GM23248 (cell line): ENCODE measurements at regions not wholly inside any gene's neighbourhood (a gene's known extent, or its start where the extent isn't known, plus 50 kb on each side); places are given as distances from the start of the nearest gene placed in this dataset.
"Not testable (repeated sequence)": the region's sequence is repeated elsewhere in the genome, so short reads cannot be mapped to it uniquely, and the experiment has no call there.

Experiments
- DNase-seq: peaks from one replicate; pipeline ENCODE4 v3.0.0-alpha.2; 2015
- H2AFZ ChIP-seq: fragments of 200-600 bp; sonication (generic); 2 replicates; pipeline ENCODE4 v1.6.1; 2016; ENCODE audit warnings: antibody characterized with exemption
- H3F3A ChIP-seq: fragments of 200-600 bp; sonication (generic); 2 replicates; pipeline ENCODE4 v1.6.1; 2016; ENCODE audit warnings: mild to moderate bottlenecking, antibody characterized with exemption, mixed run types; ENCODE audit not compliant: insufficient read depth
- H3K27ac ChIP-seq: fragments of 200-600 bp; sonication (generic); 2 replicates; pipeline ENCODE4 v1.5.1; 2016; ENCODE audit warnings: mild to moderate bottlenecking
- H3K27me3 ChIP-seq: fragments of 200-600 bp; sonication (generic); replicated peaks from 2 replicates; pipeline ENCODE4 v1.6.1; 2016; ENCODE audit warnings: mild to moderate bottlenecking; ENCODE audit not compliant: insufficient read depth
- H3K36me3 ChIP-seq: fragments of 200-600 bp; sonication (generic); 2 replicates; pipeline ENCODE4 v1.6.1; 2016; ENCODE audit warnings: low read depth, mild to moderate bottlenecking
- H3K4me1 ChIP-seq: fragments of 200-600 bp; sonication (generic); 2 replicates; pipeline ENCODE4 v1.6.1; 2016; ENCODE audit warnings: mild to moderate bottlenecking; ENCODE audit not compliant: insufficient read depth
- H3K4me2 ChIP-seq: fragments of 200-600 bp; sonication (generic); one replicate; pipeline ENCODE4 v1.6.1; 2016; ENCODE audit warnings: mild to moderate bottlenecking; ENCODE audit not compliant: unreplicated experiment
- H3K4me3 ChIP-seq: fragments of 200-600 bp; sonication (generic); 2 replicates; pipeline ENCODE4 v1.5.1; 2016; ENCODE audit warnings: mild to moderate bottlenecking
- H3K79me2 ChIP-seq: fragments of 200-600 bp; sonication (generic); 2 replicates; pipeline ENCODE4 v1.6.1; 2016; ENCODE audit warnings: mild to moderate bottlenecking; ENCODE audit not compliant: insufficient read depth
- H3K9ac ChIP-seq: fragments of 200-600 bp; sonication (generic); 2 replicates; pipeline ENCODE4 v1.6.1; 2016; ENCODE audit warnings: mild to moderate bottlenecking
- H3K9me2 ChIP-seq: fragments of 200-600 bp; sonication (generic); 2 replicates; pipeline ENCODE4 v1.6.1; 2016; ENCODE audit warnings: mixed run types, mild to moderate bottlenecking, moderate library complexity; ENCODE audit not compliant: insufficient read depth
- H3K9me3 ChIP-seq: fragments of 200-600 bp; sonication (generic); one replicate; pipeline ENCODE4 v1.6.1; 2017; ENCODE audit warnings: low read depth
- H4K20me1 ChIP-seq: fragments of 200-600 bp; sonication (generic); 2 replicates; pipeline ENCODE4 v1.6.0; 2016; ENCODE audit not compliant: insufficient read depth
- EZH2 ChIP-seq: fragments of 200-600 bp; sonication (generic); IDR thresholded peaks from 2 replicates; pipeline ENCODE4 v1.6.1; 2018; ENCODE audit warnings: antibody characterized with exemption, mild to moderate bottlenecking; ENCODE audit not compliant: insufficient read depth, poor library complexity, severe bottlenecking
- EZH2phosphoT487 ChIP-seq: fragments of 200-600 bp; sonication (generic); IDR thresholded peaks from 2 replicates; pipeline ENCODE4 v1.6.1; 2018; ENCODE audit warnings: antibody characterized with exemption, moderate library complexity, mild to moderate bottlenecking, low read depth; ENCODE audit not compliant: insufficient read depth
- WGBS, 2 experiments: methylation state at CpG; one replicate each; pipeline ENCODE4 v1.1.6; 2015 to 2017; ENCODE audit warnings: low lambda C conversion rate in 2 of 2, low coverage in 1 of 2; ENCODE audit errors: missing lambda C conversion rate in 2 of 2; 5-methylcytosine and 5-hydroxymethylcytosine counted together
- in situ Hi-C: fragments of 300-500 bp; cut with MboI; formaldehyde crosslinking; loops from 2 replicates; pipeline ENCODE4 v1.15.0; 2020

- TF ChIP-seq EZH2phosphoT487: no peak
- TF ChIP-seq EZH2: no peak
- in situ Hi-C loops: no loop called here
- Histone ChIP-seq H3K4me2 (no peak overlapping the region), H3K4me1 (peaks cover 26% of the 10 kb centered on the region), H3K4me3 (no peak overlapping the region), H3K9ac (no peak overlapping the region), H3K9me2 (no peaks in the 10 kb centered on the region), H2AFZ (no peak overlapping the region), H4K20me1 (no peaks in the 10 kb centered on the region), H3K79me2 (no peaks in the 10 kb centered on the region), H3K27me3 (no peaks in the 10 kb centered on the region), H3K27ac (no peak overlapping the region), H3F3A (peaks cover 25% of the 10 kb centered on the region), H3K36me3 (no peaks in the 10 kb centered on the region), H3K9me3 (no peaks in the 10 kb centered on the region)
- no peak for DNase-seq
- WGBS, 2 experiments: 0% methylated on average over 2 of the region's 2 CpGs
Measured at GRCh38 chr4:26013629-26014028, 99.6 kb downstream of the SMIM20 start.

DNA sequence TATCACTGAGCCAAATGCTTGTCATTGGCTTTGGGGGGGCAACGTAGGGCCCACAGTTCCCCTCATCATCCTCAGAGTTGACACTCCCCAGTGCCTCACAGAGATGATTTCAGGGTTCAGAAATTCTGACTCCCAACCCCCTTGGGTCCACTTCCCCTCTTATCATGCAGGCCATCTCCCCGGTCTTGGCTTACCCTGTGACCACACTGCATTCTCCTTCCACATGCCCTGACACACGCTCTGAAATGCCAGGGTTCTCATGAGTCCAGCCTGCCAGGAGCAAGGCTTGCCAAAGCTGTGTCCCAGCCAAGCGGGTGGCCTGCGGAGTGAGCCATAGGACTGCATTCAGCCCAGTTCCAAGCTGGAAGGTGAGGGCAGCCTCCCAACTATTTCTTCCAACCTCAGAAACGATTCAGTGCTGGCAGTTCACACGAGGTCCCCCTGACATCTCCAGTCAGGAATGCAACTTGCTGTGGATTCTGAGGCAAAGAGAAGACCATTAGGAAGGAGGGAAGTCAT, 101.2 kb downstream of the SMIM20 start:
- Histone ChIP-seq H3K9me2 (no peaks in the 10 kb centered on the region), H3K9ac (peak overlapping the region; percentile 65), H4K20me1 (no peaks in the 10 kb centered on the region), H3K36me3 (no peaks in the 10 kb centered on the region), H3K4me3 (peak overlapping the region; percentile 18; the same call in 1 of the 2 replicates), H3K4me1 (peaks cover 32% of the 10 kb centered on the region), H2AFZ (no peak overlapping the region), H3K27ac (peak overlapping the region; percentile 95), H3K27me3 (no peaks in the 10 kb centered on the region), H3K79me2 (no peaks in the 10 kb centered on the region), H3K4me2 (peak overlapping the region; percentile 50), H3F3A (peaks cover 20% of the 10 kb centered on the region), H3K9me3 (no peaks in the 10 kb centered on the region)
- DNase-seq: peak; percentile 100
- in situ Hi-C loops: no loop called here
- 0 to 1% methylated on average over 7 of the region's 7 CpGs for WGBS, 2 experiments
- peak; percentile 58; the same call in 1 of the 2 replicates for TF ChIP-seq EZH2phosphoT487
- TF ChIP-seq EZH2: no peak

GRCh38 chr4:26015906-26016305, 101.9 kb downstream of the SMIM20 start:
- DNase-seq: no peak
- Histone ChIP-seq H3K4me3 (no peak overlapping the region), H2AFZ (no peak overlapping the region), H3K27ac (peak overlapping the region; percentile 95), H3K9ac (peak overlapping the region; percentile 65), H3K79me2 (no peaks in the 10 kb centered on the region), H4K20me1 (no peaks in the 10 kb centered on the region), H3K36me3 (no peaks in the 10 kb centered on the region), H3K4me1 (peaks cover 39% of the 10 kb centered on the region), H3K9me3 (no peaks in the 10 kb centered on the region), H3F3A (peaks cover 25% of the 10 kb centered on the region), H3K4me2 (peak overlapping the region; percentile 66), H3K27me3 (no peaks in the 10 kb centered on the region), H3K9me2 (no peaks in the 10 kb centered on the region)
- in situ Hi-C loops: no loop called here
- 80 to 86% methylated on average over 2 of the region's 2 CpGs for WGBS, 2 experiments
- TF ChIP-seq EZH2: no peak
- TF ChIP-seq EZH2phosphoT487: no peak

- Histone ChIP-seq H3K27me3 (no peaks in the 10 kb centered on the region), H3K4me3 (no peak overlapping the region), H4K20me1 (no peaks in the 10 kb centered on the region), H3K36me3 (no peaks in the 10 kb centered on the region), H3K9me3 (no peaks in the 10 kb centered on the region), H3K27ac (no peak overlapping the region), H3K79me2 (no peaks in the 10 kb centered on the region), H2AFZ (no peak overlapping the region), H3F3A (peaks cover 40% of the 10 kb centered on the region), H3K4me1 (peaks cover 56% of the 10 kb centered on the region), H3K4me2 (no peak overlapping the region), H3K9ac (no peak overlapping the region), H3K9me2 (no peaks in the 10 kb centered on the region)
- DNase-seq: no peak
- TF ChIP-seq EZH2: no peak
- no peak for TF ChIP-seq EZH2phosphoT487
- WGBS, 2 experiments: 90 to 93% methylated on average over 4 of the region's 4 CpGs
- in situ Hi-C loops: no loop called here
Measured at GRCh38 chr4:26017531-26017930, 103.5 kb downstream of the SMIM20 start.

DNA sequence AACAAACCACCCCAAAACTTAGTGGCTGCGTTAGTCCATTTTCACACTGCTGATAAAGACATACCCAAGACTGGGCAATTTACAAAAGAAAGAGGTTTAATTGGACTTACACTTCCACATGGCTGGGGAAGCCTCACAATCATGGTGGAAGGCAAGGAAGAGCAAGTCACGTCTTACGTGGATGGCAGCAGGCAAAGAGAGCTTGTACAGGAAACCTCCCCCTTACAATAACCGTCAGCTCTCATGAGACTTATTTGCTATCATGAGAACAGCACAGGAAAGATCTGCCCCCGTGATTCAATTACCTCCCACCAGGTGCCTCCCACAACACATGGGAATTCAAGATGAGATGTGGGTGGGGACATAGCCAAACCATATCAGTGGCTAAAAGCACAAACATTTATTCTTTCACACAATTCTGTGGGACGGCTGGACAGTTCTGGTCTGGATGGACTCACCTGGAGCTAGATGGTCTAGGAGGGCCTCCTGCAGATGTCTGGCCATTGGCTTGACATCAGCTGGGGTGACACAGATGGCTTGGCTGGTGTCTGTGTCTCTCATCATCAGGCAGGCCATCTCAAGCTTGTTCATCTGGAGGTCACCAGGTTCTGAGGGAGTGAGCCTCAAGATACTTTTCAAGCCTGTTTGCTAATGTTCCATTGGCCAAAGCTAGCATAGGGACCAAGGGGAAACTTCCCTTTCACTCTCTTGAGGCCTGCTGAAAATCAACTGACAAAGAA, 104.1 kb downstream of the SMIM20 start:
- H3K9ac ChIP-seq, DNase-seq, H3K9me2 ChIP-seq, H3K4me2 ChIP-seq, H3K36me3 ChIP-seq, H3K27me3 ChIP-seq, H3K9me3 ChIP-seq, H3K27ac ChIP-seq, H4K20me1 ChIP-seq, in situ Hi-C loops, H2AFZ ChIP-seq, H3K79me2 ChIP-seq, H3K4me3 ChIP-seq: not testable (repeated sequence)
- Histone ChIP-seq H3F3A (peaks cover 44% of the 10 kb centered on the region), H3K4me1 (peaks cover 62% of the 10 kb centered on the region)
- WGBS, 2 experiments: 73 to 79% methylated on average over 6 of the region's 6 CpGs
